GM23338 (cell line): ENCODE measurements at regions not wholly inside any gene's neighbourhood (a gene's known extent, or its start where the extent isn't known, plus 50 kb on each side); places are given as distances from the start of the nearest gene placed in this dataset.

Experiments used
- ATAC-seq: fragments of 200-7000 bp; cut with Tn5 transposase; 3 replicates; pipeline ENCODE4 v1.9.1; 2020
- DNase-seq: peaks from one replicate; pipeline ENCODE4 v3.0.0-alpha.2; 2015; ENCODE audit warnings: low spot score
- H2AFZ ChIP-seq: fragments of 200-600 bp; sonication (generic); 2 replicates; pipeline ENCODE4 v1.8.0; 2016; ENCODE audit warnings: antibody characterized with exemption, mild to moderate bottlenecking, moderate library complexity
- H3F3A ChIP-seq: fragments of 200-600 bp; sonication (generic); replicated peaks from 2 replicates; pipeline ENCODE4 v1.8.0; 2017; ENCODE audit warnings: antibody characterized with exemption, mixed run types, low read depth
- H3K27ac ChIP-seq: fragments of 200-600 bp; sonication (generic); 2 replicates; pipeline ENCODE4 v1.6.1; 2016; ENCODE audit warnings: low read depth
- H3K27me3 ChIP-seq: fragments of 200-600 bp; sonication (generic); 2 replicates; pipeline ENCODE4 v1.8.0; 2016; ENCODE audit warnings: mild to moderate bottlenecking, mixed run types, moderate library complexity; ENCODE audit not compliant: insufficient read depth
- H3K36me3 ChIP-seq: fragments of 200-600 bp; sonication (generic); 2 replicates; pipeline ENCODE4 v1.8.0; 2016; ENCODE audit warnings: mild to moderate bottlenecking; ENCODE audit not compliant: insufficient read depth
- H3K4me1 ChIP-seq: fragments of 200-600 bp; sonication (generic); 2 replicates; pipeline ENCODE4 v1.8.0; 2016; ENCODE audit warnings: mild to moderate bottlenecking, moderate library complexity; ENCODE audit not compliant: insufficient read depth
- H3K4me2 ChIP-seq: fragments of 200-600 bp; sonication (generic); 2 replicates; pipeline ENCODE4 v1.7.1; 2017; ENCODE audit warnings: mixed run types
- H3K4me3 ChIP-seq: fragments of 200-600 bp; sonication (generic); 2 replicates; pipeline ENCODE4 v1.6.1; 2016; ENCODE audit warnings: mixed run types
- H3K79me2 ChIP-seq: fragments of 200-600 bp; sonication (generic); replicated peaks from 2 replicates; pipeline ENCODE4 v1.8.0; 2017; ENCODE audit warnings: mild to moderate bottlenecking; ENCODE audit not compliant: insufficient read depth
- H3K9me2 ChIP-seq: fragments of 200-600 bp; sonication (generic); 2 replicates; pipeline ENCODE4 v1.8.0; 2017; ENCODE audit not compliant: insufficient read depth
- H4K20me1 ChIP-seq: fragments of 200-600 bp; sonication (generic); replicated peaks from 2 replicates; pipeline ENCODE4 v1.8.0; 2017; ENCODE audit warnings: mild to moderate bottlenecking; ENCODE audit not compliant: insufficient read depth
- H3K27ac Mint-ChIP-seq: 2 replicates; pipeline ENCODE4 v1.8.0; 2020; ENCODE audit warnings: inconsistent platforms, mild to moderate bottlenecking, moderate library complexity, mixed read lengths
- H3K27me3 Mint-ChIP-seq: 3 replicates; pipeline ENCODE4 v1.8.0; 2022; ENCODE audit warnings: low read depth, mild to moderate bottlenecking, moderate library complexity, mixed read lengths, inconsistent platforms; ENCODE audit not compliant: insufficient read depth, poor library complexity
- H3K36me3 Mint-ChIP-seq: 3 replicates; pipeline ENCODE4 v1.8.0; 2021; ENCODE audit warnings: low read depth, mild to moderate bottlenecking, inconsistent platforms, moderate library complexity, mixed read lengths
- H3K4me1 Mint-ChIP-seq: 3 replicates; pipeline ENCODE4 v1.8.0; 2020; ENCODE audit warnings: mild to moderate bottlenecking, inconsistent platforms, mixed read lengths
- H3K4me3 Mint-ChIP-seq: 3 replicates; pipeline ENCODE4 v1.8.0; 2021; ENCODE audit warnings: moderate library complexity, mild to moderate bottlenecking, inconsistent platforms, mixed read lengths
- H3K9me3 Mint-ChIP-seq: 3 replicates; pipeline ENCODE4 v1.8.0; 2020; ENCODE audit warnings: moderate library complexity, mild to moderate bottlenecking, inconsistent platforms, mixed read lengths
- EZH2 ChIP-seq: fragments of 200-600 bp; sonication (generic); IDR thresholded peaks from one replicate; pipeline ENCODE4 v1.8.0; 2017; ENCODE audit warnings: antibody characterized with exemption, mild to moderate bottlenecking, low read depth; ENCODE audit not compliant: unreplicated experiment
- EZH2phosphoT487 ChIP-seq: fragments of 200-600 bp; sonication (generic); IDR thresholded peaks from one replicate; pipeline ENCODE4 v1.8.1; 2018; ENCODE audit warnings: antibody characterized with exemption; ENCODE audit not compliant: unreplicated experiment
- JUNB ChIP-seq: IDR thresholded peaks from one replicate; pipeline ENCODE4 v1.6.1; 2016; ENCODE audit warnings: antibody characterized with exemption; ENCODE audit not compliant: unreplicated experiment
- NANOG ChIP-seq: IDR thresholded peaks from 2 replicates; pipeline ENCODE4 v1.6.1; 2016; ENCODE audit warnings: antibody characterized with exemption, borderline replicate concordance
- POLR2AphosphoS5 ChIP-seq: IDR thresholded peaks from 2 replicates; pipeline ENCODE4 v1.6.1; 2016; ENCODE audit warnings: antibody characterized with exemption, low read depth
- STAT1 ChIP-seq: IDR thresholded peaks from one replicate; pipeline ENCODE4 v1.6.1; 2016; ENCODE audit warnings: antibody characterized with exemption; ENCODE audit not compliant: unreplicated experiment
- ZNF114 ChIP-seq: fragments of 250-450 bp; sonication (Bioruptor Pico); IDR thresholded peaks from 2 replicates; pipeline ENCODE4 v1.5.0; 2020; ENCODE audit warnings: mild to moderate bottlenecking, moderate library complexity
- ZNF331 ChIP-seq: fragments of 250-450 bp; sonication (Bioruptor Pico); IDR thresholded peaks from 2 replicates; pipeline ENCODE4 v1.5.0; 2020; ENCODE audit warnings: low read depth, mild to moderate bottlenecking, moderate library complexity
- TF ChIP-seq, protein P1 (sequence below), 2 experiments: fragments of 200-600 bp in 1 of 2; sonication (generic) in 1 of 2; conservative IDR thresholded peaks; 2 replicates each; pipeline versions ENCODE4 v1.5.1 to v1.6.1; 2016 to 2017; ENCODE audit warnings: antibody characterized with exemption in 2 of 2, low read depth in 2 of 2, mild to moderate bottlenecking in 2 of 2, moderate library complexity in 1 of 2
- TF ChIP-seq, protein P2 (sequence below): IDR thresholded peaks from one replicate; pipeline ENCODE4 v1.6.1; 2018; ENCODE audit warnings: antibody characterized with exemption; ENCODE audit not compliant: unreplicated experiment
- TF ChIP-seq, protein P3 (sequence below): fragments of 250-450 bp; sonication (Bioruptor Pico); IDR thresholded peaks from 2 replicates; pipeline ENCODE4 v1.5.0; 2020; ENCODE audit warnings: mild to moderate bottlenecking, moderate library complexity

DNA sequence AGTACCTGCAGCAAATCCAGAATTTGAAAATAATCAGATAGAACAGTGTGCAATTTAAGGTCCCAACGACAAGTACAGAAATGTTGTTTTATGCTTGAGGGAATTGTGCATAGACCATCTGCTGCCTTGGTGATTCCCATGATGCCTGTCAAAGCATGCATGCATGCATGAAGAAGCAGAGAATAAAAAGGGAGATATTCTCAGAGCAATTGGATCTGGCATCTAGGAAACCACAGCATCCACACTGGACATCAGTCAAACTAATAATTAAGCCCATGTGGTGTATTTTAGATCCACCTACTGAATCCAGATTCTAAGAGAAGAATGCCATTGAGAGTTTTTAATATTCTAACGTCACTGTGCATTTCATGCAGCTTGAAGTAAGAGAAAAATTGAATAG is 361.2 kb downstream of the FSIP2 start:
- H3K4me3 Mint-ChIP-seq = no peak overlapping the region
- Histone ChIP-seq H4K20me1 (no peaks in the 10 kb centered on the region), H3K27ac (no peak overlapping the region), H3F3A (no peaks in the 10 kb centered on the region), H3K27me3 (no peaks in the 10 kb centered on the region), H3K4me1 (peaks cover 17% of the 10 kb centered on the region), H2AFZ (no peak overlapping the region), H3K79me2 (no peaks in the 10 kb centered on the region), H3K4me3 (no peak overlapping the region), H3K36me3 (no peaks in the 10 kb centered on the region), H3K4me2 (no peak overlapping the region), H3K9me2 (no peaks in the 10 kb centered on the region)
- H3K36me3 Mint-ChIP-seq = no peaks in the 10 kb centered on the region
- H3K4me1 Mint-ChIP-seq = peaks cover 18% of the 10 kb centered on the region
- peaks cover 2% of the 10 kb centered on the region for H3K27me3 Mint-ChIP-seq
- H3K9me3 Mint-ChIP-seq = no peaks in the 10 kb centered on the region
- no peak overlapping the region for H3K27ac Mint-ChIP-seq
- no peak for TF ChIP-seq EZH2phosphoT487
- ATAC-seq (no peak), DNase-seq (no peak)

DNA sequence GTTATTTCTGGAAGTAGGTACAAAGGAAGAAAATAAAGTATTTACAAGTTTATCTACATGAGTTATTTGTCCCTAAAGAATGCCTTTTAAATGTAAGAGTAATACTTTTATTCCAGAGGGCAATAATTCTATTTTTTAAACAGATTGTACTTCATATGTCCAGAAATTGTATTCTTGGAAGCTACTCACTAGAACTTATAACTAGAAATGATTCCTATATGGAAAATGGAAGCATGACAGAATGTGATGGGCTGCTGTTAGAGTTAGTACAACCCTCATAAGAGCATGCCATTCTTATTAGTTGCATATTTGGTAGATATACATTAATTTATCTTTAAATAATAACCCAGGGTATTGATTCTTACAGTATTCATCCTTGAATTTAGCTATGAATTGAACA is 362.0 kb downstream of the FSIP2 start:
- no peak for ATAC-seq
- H3K4me1 ChIP-seq = peaks cover 17% of the 10 kb centered on the region
- Mint-ChIP-seq H3K36me3 (no peaks in the 10 kb centered on the region), H3K27ac (no peak overlapping the region), H3K9me3 (no peaks in the 10 kb centered on the region), H3K27me3 (peaks cover 2% of the 10 kb centered on the region), H3K4me1 (peaks cover 18% of the 10 kb centered on the region), H3K4me3 (no peak overlapping the region)
- no peaks in the 10 kb centered on the region for H3K36me3 ChIP-seq
- H3K27ac ChIP-seq = no peak overlapping the region
- no peak overlapping the region for H3K4me3 ChIP-seq
- H2AFZ ChIP-seq = no peak overlapping the region
- no peaks in the 10 kb centered on the region for H3K79me2 ChIP-seq
- H3K4me2 ChIP-seq = no peak overlapping the region
- H3F3A ChIP-seq = no peaks in the 10 kb centered on the region
- no peaks in the 10 kb centered on the region for H4K20me1 ChIP-seq
- no peaks in the 10 kb centered on the region for H3K27me3 ChIP-seq
- DNase-seq = no peak
- H3K9me2 ChIP-seq = no peaks in the 10 kb centered on the region
- TF ChIP-seq, protein P1, sequence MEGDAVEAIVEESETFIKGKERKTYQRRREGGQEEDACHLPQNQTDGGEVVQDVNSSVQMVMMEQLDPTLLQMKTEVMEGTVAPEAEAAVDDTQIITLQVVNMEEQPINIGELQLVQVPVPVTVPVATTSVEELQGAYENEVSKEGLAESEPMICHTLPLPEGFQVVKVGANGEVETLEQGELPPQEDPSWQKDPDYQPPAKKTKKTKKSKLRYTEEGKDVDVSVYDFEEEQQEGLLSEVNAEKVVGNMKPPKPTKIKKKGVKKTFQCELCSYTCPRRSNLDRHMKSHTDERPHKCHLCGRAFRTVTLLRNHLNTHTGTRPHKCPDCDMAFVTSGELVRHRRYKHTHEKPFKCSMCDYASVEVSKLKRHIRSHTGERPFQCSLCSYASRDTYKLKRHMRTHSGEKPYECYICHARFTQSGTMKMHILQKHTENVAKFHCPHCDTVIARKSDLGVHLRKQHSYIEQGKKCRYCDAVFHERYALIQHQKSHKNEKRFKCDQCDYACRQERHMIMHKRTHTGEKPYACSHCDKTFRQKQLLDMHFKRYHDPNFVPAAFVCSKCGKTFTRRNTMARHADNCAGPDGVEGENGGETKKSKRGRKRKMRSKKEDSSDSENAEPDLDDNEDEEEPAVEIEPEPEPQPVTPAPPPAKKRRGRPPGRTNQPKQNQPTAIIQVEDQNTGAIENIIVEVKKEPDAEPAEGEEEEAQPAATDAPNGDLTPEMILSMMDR (conservative IDR thresholded peaks at IDR 0.05; ENCODE audit: low read depth in 2 of 2) = no peak
- TF ChIP-seq STAT1 (no peak), ZNF331 (no peak), JUNB (no peak), EZH2 (no peak), ZNF114 (no peak), POLR2AphosphoS5 (no peak), NANOG (no peak)
- TF ChIP-seq, protein P2, sequence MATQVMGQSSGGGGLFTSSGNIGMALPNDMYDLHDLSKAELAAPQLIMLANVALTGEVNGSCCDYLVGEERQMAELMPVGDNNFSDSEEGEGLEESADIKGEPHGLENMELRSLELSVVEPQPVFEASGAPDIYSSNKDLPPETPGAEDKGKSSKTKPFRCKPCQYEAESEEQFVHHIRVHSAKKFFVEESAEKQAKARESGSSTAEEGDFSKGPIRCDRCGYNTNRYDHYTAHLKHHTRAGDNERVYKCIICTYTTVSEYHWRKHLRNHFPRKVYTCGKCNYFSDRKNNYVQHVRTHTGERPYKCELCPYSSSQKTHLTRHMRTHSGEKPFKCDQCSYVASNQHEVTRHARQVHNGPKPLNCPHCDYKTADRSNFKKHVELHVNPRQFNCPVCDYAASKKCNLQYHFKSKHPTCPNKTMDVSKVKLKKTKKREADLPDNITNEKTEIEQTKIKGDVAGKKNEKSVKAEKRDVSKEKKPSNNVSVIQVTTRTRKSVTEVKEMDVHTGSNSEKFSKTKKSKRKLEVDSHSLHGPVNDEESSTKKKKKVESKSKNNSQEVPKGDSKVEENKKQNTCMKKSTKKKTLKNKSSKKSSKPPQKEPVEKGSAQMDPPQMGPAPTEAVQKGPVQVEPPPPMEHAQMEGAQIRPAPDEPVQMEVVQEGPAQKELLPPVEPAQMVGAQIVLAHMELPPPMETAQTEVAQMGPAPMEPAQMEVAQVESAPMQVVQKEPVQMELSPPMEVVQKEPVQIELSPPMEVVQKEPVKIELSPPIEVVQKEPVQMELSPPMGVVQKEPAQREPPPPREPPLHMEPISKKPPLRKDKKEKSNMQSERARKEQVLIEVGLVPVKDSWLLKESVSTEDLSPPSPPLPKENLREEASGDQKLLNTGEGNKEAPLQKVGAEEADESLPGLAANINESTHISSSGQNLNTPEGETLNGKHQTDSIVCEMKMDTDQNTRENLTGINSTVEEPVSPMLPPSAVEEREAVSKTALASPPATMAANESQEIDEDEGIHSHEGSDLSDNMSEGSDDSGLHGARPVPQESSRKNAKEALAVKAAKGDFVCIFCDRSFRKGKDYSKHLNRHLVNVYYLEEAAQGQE = no peak
- TF ChIP-seq, protein P3, sequence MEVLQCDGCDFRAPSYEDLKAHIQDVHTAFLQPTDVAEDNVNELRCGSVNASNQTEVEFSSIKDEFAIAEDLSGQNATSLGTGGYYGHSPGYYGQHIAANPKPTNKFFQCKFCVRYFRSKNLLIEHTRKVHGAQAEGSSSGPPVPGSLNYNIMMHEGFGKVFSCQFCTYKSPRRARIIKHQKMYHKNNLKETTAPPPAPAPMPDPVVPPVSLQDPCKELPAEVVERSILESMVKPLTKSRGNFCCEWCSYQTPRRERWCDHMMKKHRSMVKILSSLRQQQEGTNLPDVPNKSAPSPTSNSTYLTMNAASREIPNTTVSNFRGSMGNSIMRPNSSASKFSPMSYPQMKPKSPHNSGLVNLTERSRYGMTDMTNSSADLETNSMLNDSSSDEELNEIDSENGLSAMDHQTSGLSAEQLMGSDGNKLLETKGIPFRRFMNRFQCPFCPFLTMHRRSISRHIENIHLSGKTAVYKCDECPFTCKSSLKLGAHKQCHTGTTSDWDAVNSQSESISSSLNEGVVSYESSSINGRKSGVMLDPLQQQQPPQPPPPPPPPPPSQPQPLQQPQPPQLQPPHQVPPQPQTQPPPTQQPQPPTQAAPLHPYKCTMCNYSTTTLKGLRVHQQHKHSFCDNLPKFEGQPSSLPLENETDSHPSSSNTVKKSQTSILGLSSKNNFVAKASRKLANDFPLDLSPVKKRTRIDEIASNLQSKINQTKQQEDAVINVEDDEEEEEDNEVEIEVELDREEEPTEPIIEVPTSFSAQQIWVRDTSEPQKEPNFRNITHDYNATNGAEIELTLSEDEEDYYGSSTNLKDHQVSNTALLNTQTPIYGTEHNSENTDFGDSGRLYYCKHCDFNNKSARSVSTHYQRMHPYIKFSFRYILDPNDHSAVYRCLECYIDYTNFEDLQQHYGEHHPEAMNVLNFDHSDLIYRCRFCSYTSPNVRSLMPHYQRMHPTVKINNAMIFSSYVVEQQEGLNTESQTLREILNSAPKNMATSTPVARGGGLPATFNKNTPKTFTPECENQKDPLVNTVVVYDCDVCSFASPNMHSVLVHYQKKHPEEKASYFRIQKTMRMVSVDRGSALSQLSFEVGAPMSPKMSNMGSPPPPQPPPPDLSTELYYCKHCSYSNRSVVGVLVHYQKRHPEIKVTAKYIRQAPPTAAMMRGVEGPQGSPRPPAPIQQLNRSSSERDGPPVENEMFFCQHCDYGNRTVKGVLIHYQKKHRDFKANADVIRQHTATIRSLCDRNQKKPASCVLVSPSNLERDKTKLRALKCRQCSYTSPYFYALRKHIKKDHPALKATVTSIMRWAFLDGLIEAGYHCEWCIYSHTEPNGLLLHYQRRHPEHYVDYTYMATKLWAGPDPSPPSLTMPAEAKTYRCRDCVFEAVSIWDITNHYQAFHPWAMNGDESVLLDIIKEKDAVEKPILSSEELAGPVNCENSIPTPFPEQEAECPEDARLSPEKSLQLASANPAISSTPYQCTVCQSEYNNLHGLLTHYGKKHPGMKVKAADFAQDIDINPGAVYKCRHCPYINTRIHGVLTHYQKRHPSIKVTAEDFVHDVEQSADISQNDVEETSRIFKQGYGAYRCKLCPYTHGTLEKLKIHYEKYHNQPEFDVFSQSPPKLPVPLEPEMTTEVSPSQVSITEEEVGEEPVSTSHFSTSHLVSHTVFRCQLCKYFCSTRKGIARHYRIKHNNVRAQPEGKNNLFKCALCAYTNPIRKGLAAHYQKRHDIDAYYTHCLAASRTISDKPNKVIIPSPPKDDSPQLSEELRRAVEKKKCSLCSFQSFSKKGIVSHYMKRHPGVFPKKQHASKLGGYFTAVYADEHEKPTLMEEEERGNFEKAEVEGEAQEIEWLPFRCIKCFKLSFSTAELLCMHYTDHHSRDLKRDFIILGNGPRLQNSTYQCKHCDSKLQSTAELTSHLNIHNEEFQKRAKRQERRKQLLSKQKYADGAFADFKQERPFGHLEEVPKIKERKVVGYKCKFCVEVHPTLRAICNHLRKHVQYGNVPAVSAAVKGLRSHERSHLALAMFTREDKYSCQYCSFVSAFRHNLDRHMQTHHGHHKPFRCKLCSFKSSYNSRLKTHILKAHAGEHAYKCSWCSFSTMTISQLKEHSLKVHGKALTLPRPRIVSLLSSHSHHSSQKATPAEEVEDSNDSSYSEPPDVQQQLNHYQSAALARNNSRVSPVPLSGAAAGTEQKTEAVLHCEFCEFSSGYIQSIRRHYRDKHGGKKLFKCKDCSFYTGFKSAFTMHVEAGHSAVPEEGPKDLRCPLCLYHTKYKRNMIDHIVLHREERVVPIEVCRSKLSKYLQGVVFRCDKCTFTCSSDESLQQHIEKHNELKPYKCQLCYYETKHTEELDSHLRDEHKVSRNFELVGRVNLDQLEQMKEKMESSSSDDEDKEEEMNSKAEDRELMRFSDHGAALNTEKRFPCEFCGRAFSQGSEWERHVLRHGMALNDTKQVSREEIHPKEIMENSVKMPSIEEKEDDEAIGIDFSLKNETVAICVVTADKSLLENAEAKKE (CRISPR knock-in tag) = no peak
